GM12878 (cell line): ENCODE measurements at regions not wholly inside any gene's neighbourhood (a gene's known extent, or its start where the extent isn't known, plus 50 kb on each side); places are given as distances from the start of the nearest gene placed in this dataset.

ENCODE experiments used
- ATAC-seq: fragments of 200-7000 bp; cut with Tn5 transposase; 3 replicates; pipeline ENCODE4 v1.9.1; 2020; ENCODE audit warnings: mild to moderate bottlenecking, moderate library complexity
- BruUV-seq: library from RNA; stranded (reverse); fragments of 400-500 nt; replicated peaks from 2 replicates; lab custom pipeline; 2021; lab: Mats Ljungman, UMichigan
- CTCF ChIA-PET: fragments of 300-600 bp; sonication (Branson Sonifier 250); formaldehyde crosslinking; extraction: SDS; loops from one replicate; lab custom pipeline; 2021; ENCODE audit warnings: inconsistent platforms; lab: Yijun Ruan, JAX
- POLR2A ChIA-PET: fragments of 350-600 bp; formaldehyde crosslinking; extraction: SDS; loops from one replicate; lab custom pipeline; 2021; ENCODE audit warnings: inconsistent platforms; lab: Charles Lee
- RAD21 ChIA-PET: fragments of 300-600 bp; sonication (Branson Sonifier 250); formaldehyde crosslinking; loops from one replicate; lab custom pipeline; 2023; ENCODE audit warnings: antibody characterized with exemption; ENCODE audit not compliant: unreplicated experiment; lab: Charles Lee
- SMC1A ChIA-PET: fragments of 300-600 bp; sonication (Branson Sonifier 250); formaldehyde crosslinking; loops from one replicate; lab custom pipeline; 2023; ENCODE audit not compliant: unreplicated experiment, uncharacterized antibody; lab: Charles Lee
- DNase-seq: peaks from one replicate; pipeline ENCODE4 v3.0.0-alpha.2; 2011; ENCODE audit warnings: low read depth, low spot score
- FAIRE-seq: peaks from 3 replicates; lab custom pipeline; 2011; peaks lifted over from hg19 to GRCh38; lab: Jason Lieb, UNC
- H2AFZ ChIP-seq: 2 replicates; pipeline ENCODE4 v1.6.0; 2011; ENCODE audit warnings: low read depth, low read length, control low read depth; ENCODE audit not compliant: control insufficient read depth
- H3K27ac ChIP-seq: 2 replicates; pipeline ENCODE4 v1.5.1; 2011; ENCODE audit warnings: control low read depth; ENCODE audit not compliant: control insufficient read depth, insufficient read depth
- H3K27me3 ChIP-seq, 2 experiments: replicated peaks in 1 of 2; 2 replicates each; pipeline versions ENCODE4 v1.6.0 to v1.6.1; 2011; ENCODE audit warnings: low read length in 1 of 2; ENCODE audit not compliant: control insufficient read depth in 2 of 2, insufficient read depth in 2 of 2
- H3K36me3 ChIP-seq, 2 experiments: 2 replicates each; pipeline ENCODE4 v1.5.1; 2011; ENCODE audit warnings: low read length in 1 of 2; ENCODE audit not compliant: control insufficient read depth in 2 of 2, insufficient read depth in 2 of 2
- H3K4me1 ChIP-seq: 2 replicates; pipeline ENCODE4 v1.6.1; 2011; ENCODE audit warnings: mild to moderate bottlenecking, low read length, moderate library complexity, mixed read lengths; ENCODE audit not compliant: control insufficient read depth, insufficient read depth
- H3K4me2 ChIP-seq: 2 replicates; pipeline ENCODE4 v1.6.0; 2011; ENCODE audit warnings: control low read depth; ENCODE audit not compliant: control insufficient read depth, insufficient read depth
- H3K4me3 ChIP-seq: fragments of 200-600 bp; sonication (generic); 2 replicates; pipeline ENCODE4 v1.5.1; 2016
- H3K79me2 ChIP-seq: 2 replicates; pipeline ENCODE4 v1.6.0; 2011; ENCODE audit warnings: low read length; ENCODE audit not compliant: control insufficient read depth, insufficient read depth
- H3K9ac ChIP-seq: 2 replicates; pipeline ENCODE4 v1.8.0; 2011; ENCODE audit warnings: low read length, control low read depth, mixed read lengths; ENCODE audit not compliant: control insufficient read depth, insufficient read depth
- H3K9me3 ChIP-seq: replicated peaks from 3 replicates; pipeline ENCODE4 v1.5.1; 2011; ENCODE audit warnings: mild to moderate bottlenecking, low read length; ENCODE audit not compliant: control insufficient read depth, insufficient read depth
- H4K20me1 ChIP-seq: 2 replicates; pipeline ENCODE4 v1.6.0; 2011; ENCODE audit not compliant: control insufficient read depth, insufficient read depth
- EZH2 ChIP-seq: IDR thresholded peaks from 2 replicates; pipeline ENCODE4 v1.6.1; 2012; ENCODE audit warnings: low read depth, mild to moderate bottlenecking, control low read depth, inconsistent platforms, low read length, borderline replicate concordance; ENCODE audit not compliant: control insufficient read depth
- IRF4 ChIP-seq: IDR thresholded peaks from 2 replicates; pipeline ENCODE4 v1.6.1; 2011; ENCODE audit warnings: low read depth, low read length
- RUNX3 ChIP-seq: IDR thresholded peaks from 2 replicates; pipeline ENCODE4 v1.6.1; 2012; ENCODE audit warnings: low read length, inconsistent platforms
- SMAD5 ChIP-seq: IDR thresholded peaks from 2 replicates; pipeline ENCODE4 v1.6.1; 2016; ENCODE audit warnings: antibody characterized with exemption, low read depth
- SREBF1 ChIP-seq: IDR thresholded peaks from 2 replicates; pipeline ENCODE4 v1.6.1; 2012; ENCODE audit warnings: mild to moderate bottlenecking, low read length
- SRF ChIP-seq, 2 experiments: IDR thresholded peaks; 2 replicates each; pipeline ENCODE4 v1.6.1; 2011; ENCODE audit warnings: low read depth in 2 of 2, low read length in 2 of 2, mild to moderate bottlenecking in 1 of 2, moderate library complexity in 1 of 2
- ZNF622 ChIP-seq: fragments of 450-650 bp; IDR thresholded peaks from 2 replicates; pipeline ENCODE4 v1.6.1; 2017; ENCODE audit warnings: mild to moderate bottlenecking, inconsistent platforms
- WGBS: methylation state at CpG from one replicate; pipeline ENCODE4 v1.1.6; 2016; ENCODE audit warnings: low lambda C conversion rate; ENCODE audit not compliant: insufficient replicate concordance, insufficient coverage; ENCODE audit errors: missing lambda C conversion rate; 5-methylcytosine and 5-hydroxymethylcytosine counted together
- in situ Hi-C: fragments of 300-500 bp; cut with MboI; formaldehyde crosslinking; loops from 9 replicates; pipeline ENCODE4 v1.14.3; 2018; ENCODE audit warnings: mixed read lengths
- intact Hi-C: fragments of 100-400 bp; cut with micrococcal nuclease; formaldehyde crosslinking; loops from one replicate; pipeline ENCODE4 v1.14.2; 2022; ENCODE audit not compliant: unreplicated experiment
- TF ChIP-seq, protein P1 (sequence below): fragments of 450-650 bp; formaldehyde crosslinking; IDR thresholded peaks from 2 replicates; pipeline ENCODE4 v1.4.0; 2022; ENCODE audit warnings: mild to moderate bottlenecking, moderate library complexity
- TF ChIP-seq, protein P2 (sequence below): fragments of 450-650 bp; IDR thresholded peaks from 2 replicates; pipeline ENCODE4 v1.6.1; 2017; ENCODE audit warnings: antibody characterized with exemption, mild to moderate bottlenecking, moderate library complexity
- TF ChIP-seq, protein P3 (sequence below): fragments of 150-350 bp; IDR thresholded peaks from 2 replicates; pipeline ENCODE4 v1.6.1; 2016; ENCODE audit warnings: low read depth, low read length

DNA sequence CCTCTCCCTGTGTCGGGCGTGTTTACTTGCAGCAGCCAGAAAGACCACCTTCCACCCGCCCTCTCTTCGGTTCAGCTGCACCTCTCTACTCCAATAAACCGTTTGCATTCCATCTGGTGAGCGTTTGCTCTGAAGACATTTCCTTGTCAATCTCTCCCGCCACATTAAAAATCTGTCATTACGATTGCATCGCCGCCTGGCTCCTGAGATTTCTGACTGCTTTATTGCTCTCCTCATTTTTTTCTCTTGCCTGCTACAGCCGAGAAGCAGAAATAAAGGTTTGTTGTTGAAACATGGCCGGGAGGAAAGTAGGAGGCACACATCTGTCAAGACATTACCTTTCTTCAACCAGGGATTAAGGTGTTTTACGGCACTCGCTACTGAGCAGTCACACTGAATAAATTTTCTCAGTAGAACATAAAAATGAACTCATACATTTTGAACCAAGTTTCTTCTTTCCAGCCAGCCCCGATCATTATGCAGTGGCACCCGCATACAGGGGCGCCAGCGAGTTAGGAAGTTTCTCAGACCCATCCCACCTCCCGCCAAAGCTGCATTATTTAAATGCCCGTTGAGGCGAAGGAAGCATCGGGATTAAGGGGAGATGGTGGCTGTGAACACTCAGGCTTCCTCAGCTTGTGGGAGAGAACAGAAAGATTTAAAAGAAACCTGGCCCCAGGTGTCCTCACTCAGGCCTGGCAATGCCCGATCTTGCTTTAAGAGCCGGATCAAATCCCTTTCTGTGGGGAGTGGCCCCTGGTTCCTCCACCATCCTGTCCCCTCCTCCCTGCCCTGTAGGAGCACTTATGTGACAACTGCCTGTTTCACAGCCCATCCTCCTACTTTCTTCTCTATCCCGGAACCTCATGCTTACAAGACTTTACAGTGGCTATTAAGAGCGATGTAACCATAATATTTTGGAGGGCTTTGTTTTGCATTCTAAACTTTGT is 1108.9 kb downstream of the BCL11B start:
- Histone ChIP-seq H3K4me3 (no peak overlapping the region), H3K36me3 (no peaks in the 10 kb centered on the region), H3K27ac (no peak overlapping the region), H2AFZ (no peak overlapping the region), H3K9ac (no peak overlapping the region), H3K9me3 (no peaks in the 10 kb centered on the region; the same call in 2 of the 3 replicates), H3K27me3 (no peaks in the 10 kb centered on the region), H4K20me1 (no peaks in the 10 kb centered on the region), H3K79me2 (no peaks in the 10 kb centered on the region)
- BruUV-seq: no TSS peak
- intact Hi-C loops: no loop called here
- POLR2A ChIA-PET: no interaction called here
- RAD21 ChIA-PET: no interaction called here
- TF ChIP-seq SRF (IDR thresholded peaks at IDR 0.05; ENCODE audit: low read depth in 2 of 2, low read length in 2 of 2) (no peak), ZNF622 (no peak), SMAD5 (no peak), IRF4 (no peak), RUNX3 (no peak), SREBF1 (no peak), EZH2 (no peak)
- TF ChIP-seq, protein P1, sequence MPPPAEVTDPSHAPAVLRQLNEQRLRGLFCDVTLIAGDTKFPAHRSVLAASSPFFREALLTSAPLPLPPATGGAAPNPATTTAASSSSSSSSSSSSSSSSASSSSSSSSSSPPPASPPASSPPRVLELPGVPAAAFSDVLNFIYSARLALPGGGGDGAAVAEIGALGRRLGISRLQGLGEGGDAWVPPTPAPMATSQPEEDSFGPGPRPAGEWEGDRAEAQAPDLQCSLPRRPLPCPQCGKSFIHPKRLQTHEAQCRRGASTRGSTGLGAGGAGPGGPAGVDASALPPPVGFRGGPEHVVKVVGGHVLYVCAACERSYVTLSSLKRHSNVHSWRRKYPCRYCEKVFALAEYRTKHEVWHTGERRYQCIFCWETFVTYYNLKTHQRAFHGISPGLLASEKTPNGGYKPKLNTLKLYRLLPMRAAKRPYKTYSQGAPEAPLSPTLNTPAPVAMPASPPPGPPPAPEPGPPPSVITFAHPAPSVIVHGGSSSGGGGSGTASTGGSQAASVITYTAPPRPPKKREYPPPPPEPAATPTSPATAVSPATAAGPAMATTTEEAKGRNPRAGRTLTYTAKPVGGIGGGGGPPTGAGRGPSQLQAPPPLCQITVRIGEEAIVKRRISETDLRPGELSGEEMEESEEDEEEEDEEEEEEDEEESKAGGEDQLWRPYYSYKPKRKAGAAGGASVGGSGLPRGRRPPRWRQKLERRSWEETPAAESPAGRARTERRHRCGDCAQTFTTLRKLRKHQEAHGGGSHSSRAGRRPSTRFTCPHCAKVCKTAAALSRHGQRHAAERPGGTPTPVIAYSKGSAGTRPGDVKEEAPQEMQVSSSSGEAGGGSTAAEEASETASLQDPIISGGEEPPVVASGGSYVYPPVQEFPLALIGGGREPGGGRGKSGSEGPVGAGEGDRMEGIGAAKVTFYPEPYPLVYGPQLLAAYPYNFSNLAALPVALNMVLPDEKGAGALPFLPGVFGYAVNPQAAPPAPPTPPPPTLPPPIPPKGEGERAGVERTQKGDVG (CRISPR knock-in tag): no peak
- TF ChIP-seq, protein P2, sequence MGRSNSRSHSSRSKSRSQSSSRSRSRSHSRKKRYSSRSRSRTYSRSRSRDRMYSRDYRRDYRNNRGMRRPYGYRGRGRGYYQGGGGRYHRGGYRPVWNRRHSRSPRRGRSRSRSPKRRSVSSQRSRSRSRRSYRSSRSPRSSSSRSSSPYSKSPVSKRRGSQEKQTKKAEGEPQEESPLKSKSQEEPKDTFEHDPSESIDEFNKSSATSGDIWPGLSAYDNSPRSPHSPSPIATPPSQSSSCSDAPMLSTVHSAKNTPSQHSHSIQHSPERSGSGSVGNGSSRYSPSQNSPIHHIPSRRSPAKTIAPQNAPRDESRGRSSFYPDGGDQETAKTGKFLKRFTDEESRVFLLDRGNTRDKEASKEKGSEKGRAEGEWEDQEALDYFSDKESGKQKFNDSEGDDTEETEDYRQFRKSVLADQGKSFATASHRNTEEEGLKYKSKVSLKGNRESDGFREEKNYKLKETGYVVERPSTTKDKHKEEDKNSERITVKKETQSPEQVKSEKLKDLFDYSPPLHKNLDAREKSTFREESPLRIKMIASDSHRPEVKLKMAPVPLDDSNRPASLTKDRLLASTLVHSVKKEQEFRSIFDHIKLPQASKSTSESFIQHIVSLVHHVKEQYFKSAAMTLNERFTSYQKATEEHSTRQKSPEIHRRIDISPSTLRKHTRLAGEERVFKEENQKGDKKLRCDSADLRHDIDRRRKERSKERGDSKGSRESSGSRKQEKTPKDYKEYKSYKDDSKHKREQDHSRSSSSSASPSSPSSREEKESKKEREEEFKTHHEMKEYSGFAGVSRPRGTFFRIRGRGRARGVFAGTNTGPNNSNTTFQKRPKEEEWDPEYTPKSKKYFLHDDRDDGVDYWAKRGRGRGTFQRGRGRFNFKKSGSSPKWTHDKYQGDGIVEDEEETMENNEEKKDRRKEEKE: no peak
- TF ChIP-seq, protein P3, sequence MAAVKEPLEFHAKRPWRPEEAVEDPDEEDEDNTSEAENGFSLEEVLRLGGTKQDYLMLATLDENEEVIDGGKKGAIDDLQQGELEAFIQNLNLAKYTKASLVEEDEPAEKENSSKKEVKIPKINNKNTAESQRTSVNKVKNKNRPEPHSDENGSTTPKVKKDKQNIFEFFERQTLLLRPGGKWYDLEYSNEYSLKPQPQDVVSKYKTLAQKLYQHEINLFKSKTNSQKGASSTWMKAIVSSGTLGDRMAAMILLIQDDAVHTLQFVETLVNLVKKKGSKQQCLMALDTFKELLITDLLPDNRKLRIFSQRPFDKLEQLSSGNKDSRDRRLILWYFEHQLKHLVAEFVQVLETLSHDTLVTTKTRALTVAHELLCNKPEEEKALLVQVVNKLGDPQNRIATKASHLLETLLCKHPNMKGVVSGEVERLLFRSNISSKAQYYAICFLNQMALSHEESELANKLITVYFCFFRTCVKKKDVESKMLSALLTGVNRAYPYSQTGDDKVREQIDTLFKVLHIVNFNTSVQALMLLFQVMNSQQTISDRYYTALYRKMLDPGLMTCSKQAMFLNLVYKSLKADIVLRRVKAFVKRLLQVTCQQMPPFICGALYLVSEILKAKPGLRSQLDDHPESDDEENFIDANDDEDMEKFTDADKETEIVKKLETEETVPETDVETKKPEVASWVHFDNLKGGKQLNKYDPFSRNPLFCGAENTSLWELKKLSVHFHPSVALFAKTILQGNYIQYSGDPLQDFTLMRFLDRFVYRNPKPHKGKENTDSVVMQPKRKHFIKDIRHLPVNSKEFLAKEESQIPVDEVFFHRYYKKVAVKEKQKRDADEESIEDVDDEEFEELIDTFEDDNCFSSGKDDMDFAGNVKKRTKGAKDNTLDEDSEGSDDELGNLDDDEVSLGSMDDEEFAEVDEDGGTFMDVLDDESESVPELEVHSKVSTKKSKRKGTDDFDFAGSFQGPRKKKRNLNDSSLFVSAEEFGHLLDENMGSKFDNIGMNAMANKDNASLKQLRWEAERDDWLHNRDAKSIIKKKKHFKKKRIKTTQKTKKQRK: no peak
- TF ChIP-seq, all 136 proteins: peak for 0
- SMC1A ChIA-PET: interaction anchor here (1.0 to 18.9 kb wide), 4 partner anchors 10 to 41 kb away, joined by 3 to 296 read pairs (median 3); no protein-coding TSS in a partner anchor
- WGBS: 46% methylated on average over 26 of the region's 26 CpGs
- FAIRE-seq (no peak), ATAC-seq (no peak), DNase-seq (no peak)
- Histone ChIP-seq H3K4me2 (no peak overlapping the region), H3K4me1 (no peaks in the 10 kb centered on the region)
- CTCF ChIA-PET: no interaction called here
- in situ Hi-C loops: no loop called here
